HEK293 (cell line): ENCODE measurements at regions not wholly inside any gene's neighbourhood (a gene's known extent, or its start where the extent isn't known, plus 50 kb on each side); places are given as distances from the start of the nearest gene placed in this dataset.

ENCODE experiments used
- CTCF ChIA-PET: fragments of 350-600 bp; formaldehyde crosslinking; extraction: SDS; loops from one replicate; lab custom pipeline; 2021; ENCODE audit warnings: antibody characterized with exemption; lab: Yijun Ruan, JAX
- POLR2A ChIA-PET: fragments of 300-600 bp; formaldehyde crosslinking; extraction: SDS; loops from one replicate; lab custom pipeline; 2020; ENCODE audit warnings: antibody characterized with exemption, inconsistent platforms; lab: Yijun Ruan, JAX
- H3K27ac ChIP-seq: fragments of 200-500 bp; sonication (Bioruptor generic); 2 replicates; pipeline ENCODE4 v1.5.1; 2014; ENCODE audit warnings: low read depth, low read length, control low read depth, inconsistent platforms; ENCODE audit errors: extremely low read depth
- H3K36me3 ChIP-seq, 2 experiments: fragments of 200-500 bp in 1 of 2; sonication (Bioruptor generic) in 1 of 2; 1 replicate in 1 of 2; 2 replicates in 1 of 2; pipeline ENCODE4 v1.5.1; 2014 to 2017; ENCODE audit warnings: inconsistent platforms in 2 of 2, low read length in 2 of 2; ENCODE audit not compliant: control insufficient read depth in 2 of 2, insufficient read depth in 1 of 2
- H3K4me1 ChIP-seq: fragments of 200-500 bp; sonication (Bioruptor generic); 2 replicates; pipeline ENCODE4 v1.5.1; 2014; ENCODE audit warnings: mild to moderate bottlenecking, low read length, inconsistent platforms; ENCODE audit not compliant: control insufficient read depth, insufficient read depth
- H3K4me3 ChIP-seq: 2 replicates; pipeline ENCODE4 v1.5.1; 2011; ENCODE audit warnings: low read depth, mild to moderate bottlenecking, control low read depth, low read length, moderate library complexity
- H3K9me3 ChIP-seq: fragments of 200-500 bp; sonication (Bioruptor generic); 2 replicates; pipeline ENCODE4 v1.5.1; 2014; ENCODE audit warnings: low read depth, low read length, inconsistent platforms; ENCODE audit not compliant: control insufficient read depth, insufficient read depth
- BCL11B ChIP-seq: fragments of 450-650 bp; formaldehyde crosslinking; IDR thresholded peaks from 2 replicates; pipeline ENCODE4 v1.5.1; 2016; ENCODE audit warnings: low read depth, missing biosample characterization, missing genetic modification characterization
- GFI1B ChIP-seq: fragments of 450-650 bp; formaldehyde crosslinking; IDR thresholded peaks from 2 replicates; pipeline ENCODE4 v1.5.1; 2016; ENCODE audit warnings: missing biosample characterization, missing genetic modification characterization
- GLI2 ChIP-seq: fragments of 450-650 bp; formaldehyde crosslinking; IDR thresholded peaks from 2 replicates; pipeline ENCODE4; 2017; ENCODE audit warnings: missing biosample characterization, missing genetic modification characterization, low read depth, borderline replicate concordance
- HOXA7 ChIP-seq: sonication (generic); formaldehyde crosslinking; IDR thresholded peaks from 2 replicates; pipeline ENCODE4 v1.8.1; 2022; ENCODE audit warnings: missing genetic modification reagents, borderline replicate concordance
- HOXC10 ChIP-seq: sonication (generic); formaldehyde crosslinking; IDR thresholded peaks from 2 replicates; pipeline ENCODE4 v1.8.1; 2023; ENCODE audit warnings: mild to moderate bottlenecking, missing genetic modification reagents
- KLF16 ChIP-seq: fragments of 450-650 bp; formaldehyde crosslinking; IDR thresholded peaks from 2 replicates; pipeline ENCODE4 v1.5.1; 2017; ENCODE audit warnings: missing biosample characterization, missing genetic modification characterization
- KLF7 ChIP-seq: fragments of 450-650 bp; formaldehyde crosslinking; IDR thresholded peaks from 2 replicates; pipeline ENCODE4 v1.5.1; 2016; ENCODE audit warnings: missing biosample characterization, missing genetic modification characterization, borderline replicate concordance
- KLF8 ChIP-seq: fragments of 450-650 bp; formaldehyde crosslinking; IDR thresholded peaks from 2 replicates; pipeline ENCODE4 v1.5.1; 2016; ENCODE audit warnings: missing biosample characterization, missing genetic modification characterization
- PRDM1 ChIP-seq: fragments of 450-650 bp; formaldehyde crosslinking; IDR thresholded peaks from 2 replicates; pipeline ENCODE4; 2016; ENCODE audit warnings: missing biosample characterization, missing genetic modification characterization
- RBAK ChIP-seq: fragments of 450-650 bp; formaldehyde crosslinking; IDR thresholded peaks from 2 replicates; pipeline ENCODE4 v1.5.1; 2016; ENCODE audit warnings: missing biosample characterization, missing genetic modification characterization
- REPIN1 ChIP-seq: fragments of 450-650 bp; formaldehyde crosslinking; IDR thresholded peaks from 2 replicates; pipeline ENCODE4 v1.5.1; 2017; ENCODE audit warnings: missing biosample characterization, missing genetic modification characterization, low read depth
- SALL2 ChIP-seq: fragments of 450-650 bp; formaldehyde crosslinking; IDR thresholded peaks from 2 replicates; pipeline ENCODE4 v1.5.0; 2017; ENCODE audit warnings: missing biosample characterization, mild to moderate bottlenecking, missing genetic modification characterization, borderline replicate concordance
- SCRT1 ChIP-seq: fragments of 450-650 bp; formaldehyde crosslinking; IDR thresholded peaks from 2 replicates; pipeline ENCODE4 v1.5.1; 2016; ENCODE audit warnings: missing biosample characterization, missing genetic modification characterization, borderline replicate concordance
- ZBTB17 ChIP-seq: fragments of 450-650 bp; formaldehyde crosslinking; IDR thresholded peaks from 2 replicates; pipeline ENCODE4 v1.5.1; 2016; ENCODE audit warnings: missing biosample characterization, missing genetic modification characterization
- ZBTB20 ChIP-seq: fragments of 450-650 bp; formaldehyde crosslinking; IDR thresholded peaks from 2 replicates; pipeline ENCODE4 v1.5.1; 2016; ENCODE audit warnings: missing biosample characterization, missing genetic modification characterization
- ZFP37 ChIP-seq: fragments of 450-650 bp; formaldehyde crosslinking; IDR thresholded peaks from 2 replicates; pipeline ENCODE4 v1.5.1; 2016; ENCODE audit warnings: missing biosample characterization, missing genetic modification characterization
- ZNF140 ChIP-seq: fragments of 450-650 bp; formaldehyde crosslinking; IDR thresholded peaks from 2 replicates; pipeline ENCODE4 v1.5.1; 2016; ENCODE audit warnings: missing biosample characterization, missing genetic modification characterization
- ZNF157 ChIP-seq: fragments of 450-650 bp; formaldehyde crosslinking; IDR thresholded peaks from 2 replicates; pipeline ENCODE4 v1.5.1; 2016; ENCODE audit warnings: missing biosample characterization, missing genetic modification characterization
- ZNF211 ChIP-seq: fragments of 450-650 bp; formaldehyde crosslinking; IDR thresholded peaks from 2 replicates; pipeline ENCODE4 v1.5.1; 2016; ENCODE audit warnings: low read depth, missing biosample characterization, missing genetic modification characterization
- ZNF274 ChIP-seq, 2 experiments: fragments of 200-500 bp in 1 of 2; fragments of 450-650 bp in 1 of 2; sonication (Bioruptor generic) in 1 of 2; formaldehyde crosslinking in 1 of 2; IDR thresholded peaks; 2 replicates each; pipeline versions ENCODE4 v1.5.1 to v1.6.1; 2014 to 2016; ENCODE audit warnings: borderline replicate concordance in 1 of 2, inconsistent platforms in 1 of 2, low read length in 1 of 2, missing biosample characterization in 1 of 2, missing genetic modification characterization in 1 of 2
- ZNF341 ChIP-seq: fragments of 450-650 bp; formaldehyde crosslinking; IDR thresholded peaks from 2 replicates; pipeline ENCODE4; 2016; ENCODE audit warnings: low read depth, missing biosample characterization, missing genetic modification characterization
- ZNF473 ChIP-seq: fragments of 450-650 bp; formaldehyde crosslinking; IDR thresholded peaks from 2 replicates; pipeline ENCODE4 v1.5.1; 2017; ENCODE audit warnings: missing biosample characterization, missing genetic modification characterization
- ZNF48 ChIP-seq: fragments of 450-650 bp; formaldehyde crosslinking; IDR thresholded peaks from 2 replicates; pipeline ENCODE4 v1.5.1; 2016; ENCODE audit warnings: missing biosample characterization, missing genetic modification characterization
- ZNF555 ChIP-seq: fragments of 450-650 bp; formaldehyde crosslinking; conservative IDR thresholded peaks from 2 replicates; pipeline ENCODE4 v1.5.1; 2017; ENCODE audit warnings: missing biosample characterization, mild to moderate bottlenecking, missing genetic modification characterization, inconsistent platforms
- ZNF561 ChIP-seq: fragments of 450-650 bp; IDR thresholded peaks from 2 replicates; pipeline ENCODE4 v1.5.1; 2018; ENCODE audit warnings: missing biosample characterization, missing genetic modification characterization, borderline replicate concordance
- ZNF571 ChIP-seq: fragments of 450-650 bp; formaldehyde crosslinking; IDR thresholded peaks from 2 replicates; pipeline ENCODE4 v1.5.0; 2017; ENCODE audit warnings: missing biosample characterization, missing genetic modification characterization
- ZNF600 ChIP-seq: fragments of 450-650 bp; formaldehyde crosslinking; IDR thresholded peaks from 2 replicates; pipeline ENCODE4 v1.5.1; 2016; ENCODE audit warnings: missing biosample characterization, missing genetic modification characterization
- ZNF654 ChIP-seq: fragments of 450-650 bp; formaldehyde crosslinking; IDR thresholded peaks from 2 replicates; pipeline ENCODE4 v1.5.1; 2016; ENCODE audit warnings: low read depth, missing biosample characterization, missing genetic modification characterization
- ZNF776 ChIP-seq: fragments of 450-650 bp; formaldehyde crosslinking; IDR thresholded peaks from 2 replicates; pipeline ENCODE4 v1.5.0; 2017; ENCODE audit warnings: missing biosample characterization, missing genetic modification characterization, borderline replicate concordance
- ZNF791 ChIP-seq: fragments of 450-650 bp; formaldehyde crosslinking; IDR thresholded peaks from 2 replicates; pipeline ENCODE4 v1.5.1; 2016; ENCODE audit warnings: missing biosample characterization, missing genetic modification characterization
- ZNF830 ChIP-seq: fragments of 450-650 bp; IDR thresholded peaks from 2 replicates; pipeline ENCODE4 v1.5.0; 2018; ENCODE audit warnings: missing biosample characterization, missing genetic modification characterization, low read depth, mild to moderate bottlenecking, moderate library complexity
- TF ChIP-seq, protein P1 (sequence below): fragments of 450-650 bp; formaldehyde crosslinking; IDR thresholded peaks from 2 replicates; pipeline ENCODE4 v1.5.1; 2017; ENCODE audit warnings: missing biosample characterization, missing genetic modification characterization
- TF ChIP-seq, protein P2 (sequence below): fragments of 450-650 bp; formaldehyde crosslinking; IDR thresholded peaks from 2 replicates; pipeline ENCODE4 v1.5.1; 2016; ENCODE audit warnings: missing biosample characterization, missing genetic modification characterization

DNA sequence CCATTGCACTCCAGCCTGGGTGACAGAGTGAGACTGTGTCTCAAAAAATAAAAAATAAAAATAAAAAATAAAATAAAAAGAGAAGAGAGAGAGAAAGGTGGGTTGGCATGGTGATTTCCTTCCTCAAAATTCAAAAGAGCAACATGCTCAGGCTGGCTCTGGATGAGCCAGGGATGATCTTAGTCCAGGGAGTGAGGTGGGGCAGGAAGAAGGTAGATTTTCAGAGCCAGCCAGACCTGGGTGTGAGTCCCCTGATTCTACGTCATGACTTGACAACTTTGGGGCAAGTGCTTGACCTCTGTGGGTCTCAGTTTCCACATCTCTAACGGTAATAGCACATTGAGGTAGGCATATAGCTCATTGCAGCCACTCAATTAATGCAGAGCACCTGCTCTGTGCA is 109.4 kb upstream of the CTBP2 start:
- Histone ChIP-seq H3K36me3 (no peaks in the 10 kb centered on the region), H3K4me3 (no peak overlapping the region), H3K9me3 (no peaks in the 10 kb centered on the region), H3K27ac (no peak overlapping the region), H3K4me1 (no peaks in the 10 kb centered on the region)
- POLR2A ChIA-PET: no interaction called here
- CTCF ChIA-PET: no interaction called here
- no peak for TF ChIP-seq ZNF473 (tag by site-specific recombination)
- no peak for TF ChIP-seq REPIN1
- TF ChIP-seq, protein P1, sequence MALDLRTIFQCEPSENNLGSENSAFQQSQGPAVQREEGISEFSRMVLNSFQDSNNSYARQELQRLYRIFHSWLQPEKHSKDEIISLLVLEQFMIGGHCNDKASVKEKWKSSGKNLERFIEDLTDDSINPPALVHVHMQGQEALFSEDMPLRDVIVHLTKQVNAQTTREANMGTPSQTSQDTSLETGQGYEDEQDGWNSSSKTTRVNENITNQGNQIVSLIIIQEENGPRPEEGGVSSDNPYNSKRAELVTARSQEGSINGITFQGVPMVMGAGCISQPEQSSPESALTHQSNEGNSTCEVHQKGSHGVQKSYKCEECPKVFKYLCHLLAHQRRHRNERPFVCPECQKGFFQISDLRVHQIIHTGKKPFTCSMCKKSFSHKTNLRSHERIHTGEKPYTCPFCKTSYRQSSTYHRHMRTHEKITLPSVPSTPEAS (tag by site-specific recombination): no peak

DNA sequence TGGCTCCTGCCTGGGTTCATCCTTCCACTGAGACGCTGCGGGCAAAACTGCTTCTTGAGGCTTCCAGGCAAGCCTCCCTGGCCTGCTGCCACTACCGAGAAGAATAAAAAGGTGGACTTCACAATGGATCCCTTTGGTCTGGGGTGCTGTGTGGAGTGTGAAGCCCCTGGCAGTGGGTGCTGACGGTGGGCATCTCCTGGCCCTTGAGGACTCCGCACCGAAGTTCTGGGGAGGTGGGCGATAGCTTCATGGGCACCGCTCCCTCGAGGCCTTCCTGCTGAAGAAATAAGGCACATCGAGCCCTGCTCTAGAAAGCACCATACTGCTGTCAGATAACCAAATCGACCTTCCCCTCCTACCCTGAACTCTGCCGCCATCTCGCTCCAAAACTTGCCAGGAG is 106.6 kb upstream of the CTBP2 start:
- Histone ChIP-seq H3K36me3 (no peaks in the 10 kb centered on the region), H3K4me1 (no peaks in the 10 kb centered on the region), H3K9me3 (no peaks in the 10 kb centered on the region), H3K27ac (no peak overlapping the region), H3K4me3 (no peak overlapping the region)
- TF ChIP-seq ZNF341 (tag by site-specific recombination): no peak
- no peak for TF ChIP-seq HOXC10
- no peak for TF ChIP-seq ZNF654 (tag by site-specific recombination)
- TF ChIP-seq, protein P2, sequence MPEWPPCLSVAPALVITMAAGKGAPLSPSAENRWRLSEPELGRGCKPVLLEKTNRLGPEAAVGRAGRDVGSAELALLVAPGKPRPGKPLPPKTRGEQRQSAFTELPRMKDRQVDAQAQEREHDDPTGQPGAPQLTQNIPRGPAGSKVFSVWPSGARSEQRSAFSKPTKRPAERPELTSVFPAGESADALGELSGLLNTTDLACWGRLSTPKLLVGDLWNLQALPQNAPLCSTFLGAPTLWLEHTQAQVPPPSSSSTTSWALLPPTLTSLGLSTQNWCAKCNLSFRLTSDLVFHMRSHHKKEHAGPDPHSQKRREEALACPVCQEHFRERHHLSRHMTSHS (tag by site-specific recombination): no peak
- no peak for TF ChIP-seq ZNF274 (IDR thresholded peaks at IDR 0.05; ENCODE audit: low read length)
- no peak for TF ChIP-seq ZNF274 (tag by site-specific recombination; IDR thresholded peaks at IDR 0.05; ENCODE audit: borderline replicate concordance)
- no peak for TF ChIP-seq ZNF830 (tag by site-specific recombination)
- no peak for TF ChIP-seq ZNF600
- TF ChIP-seq SALL2: no peak
- TF ChIP-seq ZBTB17 (tag by site-specific recombination): no peak
- no peak for TF ChIP-seq ZNF157
- no peak for TF ChIP-seq ZNF561 (tag by site-specific recombination)
- no peak for TF ChIP-seq BCL11B (tag by site-specific recombination)
- CTCF ChIA-PET: interaction anchor here (0.6 kb wide), 1 partner anchor 12 kb away, joined by 3 read pairs; no protein-coding TSS in a partner anchor
- POLR2A ChIA-PET: no interaction called here

DNA sequence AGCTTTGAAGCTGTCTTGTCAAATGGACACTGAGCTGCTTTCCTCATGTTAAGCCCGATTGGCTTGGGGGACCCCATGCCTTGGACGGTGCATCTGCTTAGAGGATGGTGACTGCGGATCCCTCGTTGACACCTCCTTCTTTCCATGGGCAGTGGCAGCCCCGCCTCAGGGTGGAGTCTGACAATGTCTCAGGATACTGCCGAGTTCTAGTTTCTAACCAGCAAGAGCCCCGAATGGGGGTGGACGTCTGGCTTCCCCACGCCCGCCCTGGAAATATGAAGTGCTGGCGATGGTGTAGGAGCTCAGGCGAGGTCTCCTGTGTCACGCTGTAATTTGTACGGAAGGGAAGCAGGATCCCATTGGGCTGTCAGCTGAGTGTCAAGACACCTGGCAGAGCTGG is 106.2 kb upstream of the CTBP2 start:
- Histone ChIP-seq H3K4me3 (no peak overlapping the region), H3K9me3 (no peaks in the 10 kb centered on the region), H3K27ac (no peak overlapping the region), H3K4me1 (no peaks in the 10 kb centered on the region), H3K36me3 (no peaks in the 10 kb centered on the region)
- ChIA-PET CTCF (interaction anchor here (0.6 kb wide), 1 partner anchor 11 kb away, joined by 3 read pairs; no protein-coding TSS in a partner anchor), POLR2A (no interaction called here)
- TF ChIP-seq ZFP37 (tag by site-specific recombination) (no peak), ZNF555 (tag by site-specific recombination) (no peak), GLI2 (tag by site-specific recombination) (no peak), ZBTB20 (tag by site-specific recombination) (no peak), SCRT1 (tag by site-specific recombination) (no peak), ZNF211 (tag by site-specific recombination) (no peak), KLF8 (tag by site-specific recombination) (no peak), GFI1B (no peak), ZNF791 (tag by site-specific recombination) (no peak), KLF7 (tag by site-specific recombination) (no peak), ZNF48 (tag by site-specific recombination) (no peak), RBAK (tag by site-specific recombination) (no peak), ZNF571 (tag by site-specific recombination) (no peak), ZNF776 (no peak), ZNF140 (tag by site-specific recombination) (no peak), HOXA7 (CRISPR knock-in tag) (no peak), PRDM1 (tag by site-specific recombination) (no peak), KLF16 (tag by site-specific recombination) (no peak), HOXC10 (no peak)
